OCI-LY1 (cell line): ENCODE measurements at regions not wholly inside any gene's neighbourhood (a gene's known extent, or its start where the extent isn't known, plus 50 kb on each side); places are given as distances from the start of the nearest gene placed in this dataset.

Experiments
- CTCF ChIP-seq: fragments of 200-600 bp; sonication (generic), shearing (Covaris generic); IDR thresholded peaks from 2 replicates; pipeline ENCODE4 v1.5.1; 2017; ENCODE audit warnings: mild to moderate bottlenecking, antibody characterized with exemption, low read length, moderate library complexity, mixed read lengths
- EZH2 ChIP-seq: fragments of 200-600 bp; sonication (generic), shearing (Covaris generic); IDR thresholded peaks from 2 replicates; pipeline ENCODE4 v1.8.0; 2017; ENCODE audit warnings: borderline replicate concordance, mixed run types, mild to moderate bottlenecking, antibody characterized with exemption, low read length, moderate library complexity, mixed read lengths

GRCh38 chr21:16424331-16424751 lies 694.6 kb downstream of the USP25 start:
- TF ChIP-seq CTCF (no peak), EZH2 (no peak)
